ENCODE measurements at regions not wholly inside any gene's neighbourhood (a gene's known extent, or its start where the extent isn't known, plus 50 kb on each side); places are given as distances from the start of the nearest gene placed in this dataset.

DNA sequence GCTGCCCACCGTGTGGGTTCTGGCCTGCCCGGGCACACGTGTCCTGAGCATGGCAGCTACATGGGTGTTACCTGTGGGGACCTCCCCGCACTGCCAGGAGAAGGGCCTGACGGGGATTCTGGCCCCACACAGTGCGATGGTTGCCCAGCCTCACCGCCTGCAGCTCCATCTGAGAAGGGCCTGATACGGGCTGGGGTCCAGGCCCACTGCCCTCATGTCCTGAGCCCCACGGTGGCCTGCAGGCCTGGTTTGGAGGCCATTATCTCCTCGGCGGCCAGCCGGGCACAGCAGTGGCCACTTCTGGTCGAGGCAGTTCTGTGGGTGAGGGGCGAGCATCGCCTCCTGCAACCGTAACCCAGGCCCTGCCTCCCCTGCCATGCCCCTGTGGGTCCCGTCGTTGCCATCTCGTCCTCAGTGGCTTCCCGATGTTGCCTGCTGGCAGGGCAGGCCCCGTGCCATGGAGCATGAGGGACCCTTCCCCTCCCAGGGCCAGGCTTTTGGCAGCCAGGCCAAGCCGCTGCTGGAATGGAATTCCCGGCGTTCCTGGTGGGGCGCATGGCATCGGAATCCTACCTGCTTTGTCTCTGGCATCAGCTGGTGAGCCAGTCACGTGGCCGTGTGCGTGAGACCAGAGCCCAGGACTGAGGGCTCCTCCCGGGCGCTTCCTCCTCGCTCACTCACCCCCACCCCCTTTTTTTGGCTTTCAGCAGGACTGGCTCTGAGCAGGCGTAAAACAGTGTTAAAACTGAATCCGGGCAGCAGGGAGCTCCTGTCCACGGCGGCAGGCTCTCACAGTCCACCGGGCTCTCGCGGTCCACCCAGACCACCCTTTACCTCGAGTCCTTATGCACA, 71.9 kb upstream of the PPARA start:
- Histone ChIP-seq H3K27me3 (no peaks in the 10 kb centered on the region), H3K36me3 (peaks cover 36% of the 10 kb centered on the region), H3K4me3 (ENCODE audit: low read depth in 1 of 2, low read length in 1 of 2) (no peak overlapping the region), H3K4me1 (ENCODE audit: control insufficient read depth in 1 of 2, insufficient read depth in 1 of 2, low read depth in 1 of 2, low read length in 1 of 2) (peaks cover 0 to 15% of the 10 kb centered on the region in 2 experiments), H3K9me3 (no peaks in the 10 kb centered on the region), H3K27ac (no peak overlapping the region)
- TF ChIP-seq, protein P1, sequence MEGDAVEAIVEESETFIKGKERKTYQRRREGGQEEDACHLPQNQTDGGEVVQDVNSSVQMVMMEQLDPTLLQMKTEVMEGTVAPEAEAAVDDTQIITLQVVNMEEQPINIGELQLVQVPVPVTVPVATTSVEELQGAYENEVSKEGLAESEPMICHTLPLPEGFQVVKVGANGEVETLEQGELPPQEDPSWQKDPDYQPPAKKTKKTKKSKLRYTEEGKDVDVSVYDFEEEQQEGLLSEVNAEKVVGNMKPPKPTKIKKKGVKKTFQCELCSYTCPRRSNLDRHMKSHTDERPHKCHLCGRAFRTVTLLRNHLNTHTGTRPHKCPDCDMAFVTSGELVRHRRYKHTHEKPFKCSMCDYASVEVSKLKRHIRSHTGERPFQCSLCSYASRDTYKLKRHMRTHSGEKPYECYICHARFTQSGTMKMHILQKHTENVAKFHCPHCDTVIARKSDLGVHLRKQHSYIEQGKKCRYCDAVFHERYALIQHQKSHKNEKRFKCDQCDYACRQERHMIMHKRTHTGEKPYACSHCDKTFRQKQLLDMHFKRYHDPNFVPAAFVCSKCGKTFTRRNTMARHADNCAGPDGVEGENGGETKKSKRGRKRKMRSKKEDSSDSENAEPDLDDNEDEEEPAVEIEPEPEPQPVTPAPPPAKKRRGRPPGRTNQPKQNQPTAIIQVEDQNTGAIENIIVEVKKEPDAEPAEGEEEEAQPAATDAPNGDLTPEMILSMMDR (IDR thresholded peaks at IDR 0.05), result no peak

DNA sequence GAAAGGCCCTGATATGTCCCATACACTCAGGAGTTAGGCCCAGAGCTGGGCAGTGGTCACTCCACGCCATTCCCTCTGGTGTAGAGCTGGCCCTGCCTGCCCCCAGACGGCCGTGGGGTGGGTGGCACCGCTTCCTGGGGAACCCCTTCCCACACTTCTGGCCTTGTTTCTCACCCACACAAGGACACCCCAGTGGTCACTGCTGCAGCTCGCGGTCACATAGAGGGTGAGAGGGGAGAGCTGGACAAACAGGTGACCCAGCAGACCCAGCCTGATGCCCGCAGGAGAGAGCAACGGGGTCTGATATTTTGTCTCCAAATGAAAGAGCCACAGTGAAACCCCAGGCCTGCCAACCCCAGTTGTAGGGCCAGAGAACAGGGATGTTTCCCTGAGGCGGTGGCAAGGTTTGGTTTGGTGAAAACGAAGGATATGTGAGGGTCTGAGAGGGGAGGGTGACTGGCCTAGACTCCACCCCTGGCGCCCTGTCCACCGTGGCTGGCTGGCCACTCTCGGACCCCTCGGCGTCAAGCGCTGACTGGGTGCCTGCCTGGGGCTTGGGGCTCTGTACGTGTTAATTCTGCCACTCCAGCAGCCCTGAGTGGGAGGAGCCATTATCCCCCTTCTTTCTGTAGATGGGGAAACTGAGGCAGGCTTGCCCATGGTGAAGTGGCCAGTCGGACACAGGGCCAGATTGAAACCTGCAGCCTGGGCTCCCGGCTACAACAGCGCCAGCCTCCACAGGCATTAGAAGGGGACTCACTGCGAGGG, 71.0 kb upstream of the PPARA start:
- H3K27me3 ChIP-seq, result no peaks in the 10 kb centered on the region
- TF ChIP-seq, protein P1 (IDR thresholded peaks at IDR 0.05), result no peak
- H3K27ac ChIP-seq, result no peak overlapping the region
- no peak overlapping the region for H3K4me3 ChIP-seq (ENCODE audit: low read depth in 1 of 2, low read length in 1 of 2)
- H3K4me1 ChIP-seq (ENCODE audit: control insufficient read depth in 1 of 2, insufficient read depth in 1 of 2, low read depth in 1 of 2, low read length in 1 of 2), result peaks cover 0 to 9% of the 10 kb centered on the region in 2 experiments
- H3K9me3 ChIP-seq, result no peaks in the 10 kb centered on the region
- H3K36me3 ChIP-seq, result peaks cover 40% of the 10 kb centered on the region

DNA sequence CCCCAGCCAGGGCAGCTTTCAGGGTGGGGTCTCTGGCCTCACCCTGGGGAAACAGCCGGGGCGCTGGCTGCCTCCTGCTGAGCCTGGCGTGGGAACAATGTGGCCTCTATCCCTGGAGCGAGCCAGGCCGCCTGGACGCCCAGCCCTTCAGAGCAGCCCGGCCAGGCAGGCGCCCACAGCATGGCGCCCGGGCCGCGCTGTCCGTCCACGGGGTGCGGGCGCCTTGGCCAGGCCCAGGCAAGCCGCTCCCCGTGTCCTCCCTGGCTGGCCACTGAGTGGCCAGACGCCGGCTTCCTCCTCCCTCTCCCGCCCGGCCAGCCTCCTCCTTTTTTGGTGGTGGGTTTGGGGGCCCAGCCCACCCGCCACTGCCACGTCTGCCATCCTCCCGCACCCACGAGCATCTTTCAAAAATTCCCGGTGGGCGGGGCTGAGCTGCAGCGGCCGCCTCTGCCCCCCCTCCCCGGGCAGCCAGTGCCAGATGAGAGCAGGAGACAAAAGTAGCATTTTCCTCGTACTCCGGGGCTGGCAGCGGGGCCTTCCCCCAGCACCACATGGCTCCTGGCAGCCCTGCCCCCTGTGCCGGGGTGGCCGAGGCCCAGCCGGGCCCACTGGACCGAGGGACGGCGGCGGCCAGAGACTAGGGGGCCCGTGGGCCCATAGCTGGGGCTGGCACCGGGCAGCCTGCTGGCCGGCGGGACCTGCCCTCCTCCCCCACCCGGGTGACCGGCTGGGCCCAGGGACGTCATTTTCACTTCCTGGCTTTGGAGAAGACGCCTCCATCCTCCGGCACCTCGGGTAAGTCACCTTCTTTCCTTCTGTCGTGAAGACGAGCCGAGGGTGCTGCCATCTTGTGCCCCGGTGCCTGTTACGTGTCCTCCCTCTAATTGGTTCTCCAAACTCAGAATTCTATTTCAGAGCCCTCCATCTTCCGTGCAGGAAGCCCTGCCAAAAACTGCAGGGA, 70.2 kb upstream of the PPARA start:
- H3K36me3 ChIP-seq, result peaks cover 45% of the 10 kb centered on the region
- H3K4me3 ChIP-seq (ENCODE audit: low read depth in 1 of 2, low read length in 1 of 2), result no peak overlapping the region
- H3K9me3 ChIP-seq, result no peaks in the 10 kb centered on the region
- no peak overlapping the region for H3K27ac ChIP-seq
- no peaks in the 10 kb centered on the region for H3K27me3 ChIP-seq
- peaks cover 0 to 2% of the 10 kb centered on the region in 2 experiments for H3K4me1 ChIP-seq (ENCODE audit: control insufficient read depth in 1 of 2, insufficient read depth in 1 of 2, low read depth in 1 of 2, low read length in 1 of 2)
- TF ChIP-seq, protein P1 (IDR thresholded peaks at IDR 0.05), result no peak

DNA sequence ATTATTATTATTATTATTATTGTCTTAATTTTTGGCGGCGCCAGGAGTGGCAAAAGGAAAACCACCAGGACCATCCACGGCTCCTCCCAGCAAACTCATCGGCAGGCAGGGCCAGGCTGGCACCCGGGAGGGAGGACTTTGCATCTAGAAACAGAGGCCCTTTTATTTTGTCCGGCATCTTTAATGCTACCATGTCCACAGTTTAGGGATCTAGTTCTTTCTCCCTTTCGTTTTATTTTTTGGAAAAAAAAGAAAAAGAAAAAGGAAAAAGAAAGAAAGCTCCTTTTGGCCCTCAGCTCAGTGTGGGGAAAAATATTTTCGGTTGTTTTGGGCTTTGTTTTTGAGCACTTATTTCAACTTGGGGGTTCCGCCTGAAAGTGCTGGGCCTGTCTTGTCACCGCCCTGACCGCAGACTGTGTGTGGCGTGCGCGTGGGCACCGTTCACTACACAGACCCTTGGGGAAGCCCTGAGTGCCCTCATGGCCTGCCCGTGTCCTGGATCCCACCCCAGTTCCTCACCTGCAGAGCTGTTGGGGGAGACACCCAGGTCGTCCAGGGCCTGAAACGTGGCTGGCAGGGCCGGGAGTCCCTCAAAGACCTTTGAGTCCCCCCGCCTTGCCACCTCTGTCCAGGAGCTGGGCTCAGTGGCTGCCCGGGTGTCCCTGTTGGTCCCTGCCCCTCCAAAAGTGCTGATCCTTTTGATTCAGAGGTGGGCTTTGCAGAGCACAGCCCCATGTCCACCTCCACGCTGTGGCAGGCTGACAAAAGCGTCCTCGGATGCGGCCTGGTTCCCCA, 69.1 kb upstream of the PPARA start:
- Histone ChIP-seq H3K36me3 (peaks cover 48% of the 10 kb centered on the region), H3K27me3 (no peaks in the 10 kb centered on the region), H3K27ac (no peak overlapping the region), H3K9me3 (no peaks in the 10 kb centered on the region), H3K4me1 (ENCODE audit: control insufficient read depth in 1 of 2, insufficient read depth in 1 of 2, low read depth in 1 of 2, low read length in 1 of 2) (no peaks in the 10 kb centered on the region), H3K4me3 (ENCODE audit: low read depth in 1 of 2, low read length in 1 of 2) (no peak overlapping the region)
- TF ChIP-seq, protein P1 (IDR thresholded peaks at IDR 0.05), result no peak
